22Rv1 (cell line): ENCODE measurements at regions not wholly inside any gene's neighbourhood (a gene's known extent, or its start where the extent isn't known, plus 50 kb on each side); places are given as distances from the start of the nearest gene placed in this dataset.

Experiments
- CTCF ChIP-seq: fragments of 450-650 bp; IDR thresholded peaks from 2 replicates; pipeline ENCODE4 v1.5.1; 2017; ENCODE audit warnings: mild to moderate bottlenecking
- ZFX ChIP-seq: fragments of 450-650 bp; IDR thresholded peaks from 2 replicates; pipeline ENCODE4 v1.6.1; 2017; ENCODE audit warnings: antibody characterized with exemption, borderline replicate concordance

DNA sequence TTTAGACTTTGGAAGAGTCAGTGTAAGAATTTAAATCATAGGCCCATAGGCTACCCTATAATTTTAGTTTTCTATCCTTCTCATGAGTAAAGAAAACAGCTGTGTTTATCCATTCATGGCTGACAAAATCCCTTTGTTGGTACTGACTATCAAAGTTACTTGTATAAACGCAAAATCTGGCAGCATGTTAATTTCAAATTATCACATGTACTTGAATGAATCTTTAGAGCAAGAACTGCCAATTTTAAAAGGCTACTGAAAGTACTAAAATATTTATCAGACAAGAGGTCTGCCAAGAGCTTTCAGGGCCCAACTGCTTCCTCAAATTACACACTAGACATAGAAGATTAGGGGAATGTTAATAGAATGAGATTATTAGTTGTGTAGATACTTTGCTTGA lies 66.6 kb downstream of the MYL12B start:
- TF ChIP-seq ZFX: no peak
- no peak for TF ChIP-seq CTCF
